Mesenchymal stem cell (in vitro differentiated cells and primary cell): ENCODE measurements at regions not wholly inside any gene's neighbourhood (a gene's known extent, or its start where the extent isn't known, plus 50 kb on each side); places are given as distances from the start of the nearest gene placed in this dataset.
A peak's percentile ranks its signal among the peaks of the same experiment; 100 is the strongest.

Source experiments
- DNase-seq: peaks from one replicate; pipeline ENCODE4 v3.0.0-alpha.2; 2013
- H2AFZ ChIP-seq: one replicate; pipeline ENCODE4 v1.6.1; 2013; ENCODE audit warnings: low read depth, mild to moderate bottlenecking, control low read depth, inconsistent platforms, low read length, moderate library complexity
- H2AK5ac ChIP-seq: 2 replicates; pipeline ENCODE4 v1.6.1; 2013; ENCODE audit warnings: low read length, moderate library complexity, mild to moderate bottlenecking, inconsistent platforms; ENCODE audit not compliant: severe bottlenecking
- H2BK120ac ChIP-seq: one replicate; pipeline ENCODE4 v1.6.1; 2013; ENCODE audit warnings: low read depth, mild to moderate bottlenecking, inconsistent platforms, low read length, moderate library complexity
- H2BK12ac ChIP-seq, 2 experiments: one replicate each; pipeline ENCODE4 v1.6.1; 2013; ENCODE audit warnings: inconsistent platforms in 2 of 2, low read length in 2 of 2, mild to moderate bottlenecking in 2 of 2, moderate library complexity in 2 of 2, control low read depth in 1 of 2
- H2BK15ac ChIP-seq: one replicate; pipeline ENCODE4 v1.6.1; 2013; ENCODE audit warnings: mild to moderate bottlenecking, low read depth, inconsistent platforms; ENCODE audit not compliant: poor library complexity, severe bottlenecking
- H2BK5ac ChIP-seq: 2 replicates; pipeline ENCODE4 v1.6.1; 2013; ENCODE audit warnings: low read depth, mild to moderate bottlenecking, low read length, control low read depth, inconsistent platforms; ENCODE audit not compliant: poor library complexity, severe bottlenecking
- H3K14ac ChIP-seq, 2 experiments: one replicate each; pipeline ENCODE4 v1.6.1; 2013; ENCODE audit warnings: inconsistent platforms in 2 of 2, low read length in 2 of 2, control low read depth in 1 of 2, mild to moderate bottlenecking in 1 of 2, moderate library complexity in 1 of 2
- H3K18ac ChIP-seq, 2 experiments: one replicate each; pipeline ENCODE4 v1.6.1; 2013; ENCODE audit warnings: inconsistent platforms in 2 of 2, low read length in 2 of 2, control low read depth in 1 of 2, low read depth in 1 of 2, mild to moderate bottlenecking in 1 of 2
- H3K23ac ChIP-seq, 2 experiments: one replicate each; pipeline ENCODE4 v1.6.1; 2013; ENCODE audit warnings: inconsistent platforms in 2 of 2, low read length in 2 of 2, mild to moderate bottlenecking in 2 of 2, moderate library complexity in 2 of 2, control low read depth in 1 of 2
- H3K27ac ChIP-seq: 2 replicates; pipeline ENCODE4 v1.5.1; 2013; ENCODE audit warnings: mild to moderate bottlenecking, moderate library complexity, low read length, control low read depth, inconsistent platforms; ENCODE audit not compliant: poor library complexity, severe bottlenecking
- H3K27me3 ChIP-seq, 2 experiments: 2 replicates each; pipeline versions ENCODE4 v1.6.1 to v1.7.0; 2013; ENCODE audit warnings: low read length in 2 of 2, mild to moderate bottlenecking in 2 of 2, moderate library complexity in 2 of 2, control low read depth in 1 of 2, inconsistent platforms in 1 of 2; ENCODE audit not compliant: control insufficient read depth in 1 of 2, insufficient read depth in 1 of 2
- H3K36me3 ChIP-seq, 2 experiments: 2 replicates each; pipeline versions ENCODE4 v1.6.1 to v1.7.0; 2013; ENCODE audit warnings: low read length in 2 of 2, control low read depth in 1 of 2, inconsistent platforms in 1 of 2, low read depth in 1 of 2, mild to moderate bottlenecking in 1 of 2; ENCODE audit not compliant: insufficient read depth in 2 of 2, control insufficient read depth in 1 of 2
- H3K4ac ChIP-seq, 2 experiments: one replicate each; pipeline ENCODE4 v1.6.1; 2013; ENCODE audit warnings: inconsistent platforms in 2 of 2, low read length in 2 of 2, mild to moderate bottlenecking in 2 of 2, moderate library complexity in 2 of 2, control low read depth in 1 of 2, low read depth in 1 of 2
- H3K4me1 ChIP-seq: 2 replicates; pipeline ENCODE4 v1.6.1; 2013; ENCODE audit warnings: low read depth, low read length, control low read depth; ENCODE audit not compliant: control insufficient read depth, insufficient read depth
- H3K4me2 ChIP-seq: 2 replicates; pipeline ENCODE4 v1.6.1; 2013; ENCODE audit warnings: low read length, mild to moderate bottlenecking, inconsistent platforms; ENCODE audit not compliant: poor library complexity, severe bottlenecking
- H3K4me3 ChIP-seq, 2 experiments: 2 replicates each; pipeline versions ENCODE4 v1.5.1 to v1.7.0; 2013; ENCODE audit warnings: low read length in 2 of 2, mild to moderate bottlenecking in 2 of 2, control low read depth in 1 of 2, low read depth in 1 of 2; ENCODE audit not compliant: insufficient read depth in 1 of 2
- H3K79me1 ChIP-seq: replicated peaks from 2 replicates; pipeline ENCODE4 v1.6.1; 2013; ENCODE audit warnings: mild to moderate bottlenecking, control low read depth, low read length, inconsistent platforms; ENCODE audit not compliant: poor library complexity, severe bottlenecking
- H3K9ac ChIP-seq: 2 replicates; pipeline ENCODE4 v1.7.0; 2013; ENCODE audit warnings: mild to moderate bottlenecking, low read length, moderate library complexity
- H3K9me3 ChIP-seq: 2 replicates; pipeline ENCODE4 v1.7.0; 2013; ENCODE audit warnings: mild to moderate bottlenecking, low read length; ENCODE audit not compliant: control insufficient read depth
- H4K8ac ChIP-seq: one replicate; pipeline ENCODE4 v1.6.1; 2013; ENCODE audit warnings: inconsistent platforms, mild to moderate bottlenecking, low read length, moderate library complexity
- H4K91ac ChIP-seq: one replicate; pipeline ENCODE4 v1.6.1; 2013; ENCODE audit warnings: mild to moderate bottlenecking, low read length, inconsistent platforms
- WGBS: methylation state at CpG from one replicate; pipeline ENCODE4 v1.1.7; 2013; ENCODE audit warnings: mixed read lengths; 5-methylcytosine and 5-hydroxymethylcytosine counted together

DNA sequence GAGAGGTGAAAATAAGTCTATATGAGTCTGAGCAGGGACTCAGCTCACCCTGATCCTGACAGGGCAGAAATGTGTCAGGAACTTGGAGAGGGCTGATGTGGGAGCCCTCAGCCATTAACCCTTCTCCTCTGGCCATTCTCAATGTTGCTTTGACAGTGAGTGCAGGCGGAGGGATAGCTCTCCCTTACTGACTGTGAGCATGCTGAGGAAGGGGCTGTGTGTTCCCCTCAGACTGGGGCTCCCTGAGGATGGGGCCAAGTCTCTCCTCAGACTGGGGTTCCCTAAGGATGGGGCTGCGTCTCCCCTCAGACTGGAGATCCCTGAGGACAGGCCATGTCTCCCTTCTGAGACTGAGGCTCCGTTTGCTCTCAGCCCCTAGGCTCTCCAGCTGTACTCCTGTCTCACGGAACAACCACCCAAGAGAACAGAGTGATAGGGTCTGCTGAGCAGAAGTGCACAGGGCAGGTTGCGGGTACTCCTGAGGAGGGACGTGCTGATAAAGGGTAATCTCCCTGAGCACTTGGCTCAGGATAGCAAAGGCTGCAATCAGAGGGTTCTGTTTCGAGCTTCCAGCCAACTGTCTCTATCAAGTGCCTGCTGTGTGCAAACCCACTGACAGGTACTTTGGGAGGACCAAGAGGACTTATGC, 141.0 kb downstream of the MRPL14 start:
- WGBS, result 89% methylated on average over 7 of the region's 7 CpGs

DNA sequence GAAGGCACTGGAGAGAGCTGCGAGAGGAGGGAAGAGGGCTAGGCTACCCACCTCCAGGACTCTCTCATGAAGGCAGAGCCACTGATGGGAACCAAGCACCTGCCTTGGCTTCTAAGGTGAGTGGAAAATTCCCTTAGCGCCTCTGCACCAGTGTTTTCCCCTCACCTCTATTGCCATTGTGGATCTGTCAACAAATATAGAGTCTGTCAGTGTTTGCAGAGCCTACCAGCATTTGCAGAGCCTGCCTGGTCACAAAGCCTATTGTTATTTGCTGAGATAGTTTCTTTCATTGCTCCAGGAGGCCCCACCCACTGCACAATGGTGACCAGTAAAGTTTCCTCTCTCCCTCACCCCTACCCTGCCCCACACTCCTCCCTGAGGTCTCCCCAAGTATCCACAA, 141.9 kb downstream of the MRPL14 start:
- H3K14ac ChIP-seq, result no peak overlapping the region
- no peak overlapping the region for H3K4ac ChIP-seq
- no peak overlapping the region for H3K27ac ChIP-seq
- no peak overlapping the region for H3K4me3 ChIP-seq
- DNase-seq, result no peak
- no peak overlapping the region for H3K23ac ChIP-seq
- H3K79me1 ChIP-seq, result no peaks in the 10 kb centered on the region
- 86% methylated on average over 2 of the region's 2 CpGs for WGBS
- H3K18ac ChIP-seq, result no peak overlapping the region
- peaks cover 0 to 22% of the 10 kb centered on the region in 2 experiments for H3K27me3 ChIP-seq
- no peak overlapping the region for H2AK5ac ChIP-seq
- H2BK5ac ChIP-seq, result no peak overlapping the region
- no peak overlapping the region for H2BK12ac ChIP-seq
- H2AFZ ChIP-seq, result no peak overlapping the region
- no peaks in the 10 kb centered on the region for H3K9me3 ChIP-seq
- no peak overlapping the region for H3K9ac ChIP-seq
- H3K4me1 ChIP-seq, result peaks cover 12% of the 10 kb centered on the region
- H3K4me2 ChIP-seq, result no peak overlapping the region
- no peaks in the 10 kb centered on the region for H3K36me3 ChIP-seq
- H2BK15ac ChIP-seq, result no peak overlapping the region
- H2BK120ac ChIP-seq, result no peak overlapping the region
- H4K8ac ChIP-seq, result no peak overlapping the region
- peak overlapping the region; percentile 28 for H4K91ac ChIP-seq

More for the DNA sequence above, 141.0 kb downstream of the MRPL14 start:
- no peak for DNase-seq
- Histone ChIP-seq H3K23ac (no peak overlapping the region), H3K27ac (no peak overlapping the region), H2BK12ac (peak overlapping the region in 1 of 2 experiments; percentile 38), H3K4ac (no peak overlapping the region), H3K14ac (no peak overlapping the region), H3K18ac (peak overlapping the region in 1 of 2 experiments; percentile 14), H3K9me3 (no peaks in the 10 kb centered on the region), H3K4me2 (no peak overlapping the region), H3K27me3 (peaks cover 0 to 22% of the 10 kb centered on the region in 2 experiments), H3K4me1 (peaks cover 20% of the 10 kb centered on the region), H3K9ac (no peak overlapping the region), H2BK5ac (no peak overlapping the region), H4K91ac (no peak overlapping the region), H3K36me3 (no peaks in the 10 kb centered on the region), H2BK15ac (no peak overlapping the region), H2AK5ac (no peak overlapping the region), H3K4me3 (no peak overlapping the region), H3K79me1 (no peaks in the 10 kb centered on the region), H4K8ac (no peak overlapping the region), H2BK120ac (no peak overlapping the region), H2AFZ (no peak overlapping the region)

DNA sequence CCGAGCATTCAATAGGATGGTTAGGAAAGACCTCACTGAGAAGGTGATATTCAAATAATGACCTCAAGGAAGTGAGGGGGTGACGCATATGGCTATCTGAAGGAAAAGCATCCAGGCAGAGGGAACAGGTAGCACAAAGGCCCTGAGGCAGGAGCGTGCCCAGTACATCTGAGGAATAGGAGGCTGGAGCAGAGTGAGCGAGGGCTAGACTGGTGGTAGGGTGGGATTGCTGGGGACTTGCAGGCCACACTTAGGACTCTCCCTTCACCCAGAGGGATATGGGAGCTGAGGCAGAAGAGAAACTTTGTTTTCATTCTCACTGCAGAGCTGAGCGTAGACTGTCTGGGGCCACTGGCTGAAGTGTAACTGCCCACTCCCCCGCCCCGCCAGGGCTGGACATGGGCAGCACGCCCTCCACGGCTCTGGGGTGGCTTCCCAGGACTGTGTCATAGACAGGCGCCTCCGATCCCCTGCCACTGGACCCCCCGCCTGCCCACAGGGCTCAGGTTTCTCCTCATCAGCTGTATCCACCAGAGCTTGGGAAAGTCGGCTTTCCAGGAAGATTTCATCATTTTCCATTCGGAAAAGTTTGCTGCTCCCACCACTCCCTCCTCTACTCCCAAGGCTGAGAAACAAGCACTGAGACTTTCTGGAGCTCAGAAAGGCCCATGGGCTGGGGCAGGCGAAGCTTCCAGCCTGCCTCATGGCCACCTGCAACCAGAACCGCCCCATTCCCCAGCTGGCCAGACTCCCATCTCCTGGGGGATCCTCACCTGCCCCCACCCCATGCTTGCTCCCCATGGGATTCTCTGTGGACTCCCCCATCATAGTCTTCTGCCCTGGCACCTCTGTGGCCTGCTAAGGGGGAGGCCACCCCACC, 142.6 kb downstream of the MRPL14 start:
- peak overlapping the region in 1 of 2 experiments; percentile 1 for H2BK12ac ChIP-seq

DNA sequence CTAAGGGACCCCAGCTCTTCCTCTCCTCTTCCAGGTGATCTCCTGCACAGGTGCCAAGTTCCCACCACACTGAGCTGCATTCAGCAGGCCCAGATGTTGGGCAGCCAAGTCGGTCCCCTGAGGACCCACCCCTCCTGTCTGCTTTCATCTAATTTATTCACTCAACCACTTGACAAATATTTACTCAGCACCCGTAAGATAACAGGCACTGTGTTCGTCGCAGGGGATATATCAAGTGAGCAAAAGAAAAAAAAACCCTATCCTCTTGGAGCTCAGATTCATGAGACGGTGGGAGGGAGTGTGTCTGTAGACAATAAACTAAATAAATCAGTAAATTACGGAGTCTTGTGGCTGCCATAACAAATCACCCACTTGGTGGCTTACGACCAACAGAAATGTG, 143.6 kb downstream of the MRPL14 start:
- 65% methylated on average over 7 of the region's 7 CpGs for WGBS

More for the DNA sequence above, 142.6 kb downstream of the MRPL14 start:
- H3K79me1 ChIP-seq, result no peaks in the 10 kb centered on the region
- no peak overlapping the region for H2BK120ac ChIP-seq
- no peak overlapping the region for H2BK5ac ChIP-seq
- no peak overlapping the region for H2BK15ac ChIP-seq
- H3K9ac ChIP-seq, result no peak overlapping the region
- H2AFZ ChIP-seq, result no peak overlapping the region
- H3K14ac ChIP-seq, result no peak overlapping the region
- no peaks in the 10 kb centered on the region for H3K36me3 ChIP-seq
- peak; percentile 23 for DNase-seq
- H3K4me1 ChIP-seq, result peaks cover 6% of the 10 kb centered on the region
- no peak overlapping the region for H3K18ac ChIP-seq
- H3K4me3 ChIP-seq, result no peak overlapping the region
- no peak overlapping the region for H4K8ac ChIP-seq
- no peak overlapping the region for H3K4ac ChIP-seq
- H3K27ac ChIP-seq, result no peak overlapping the region
- peak overlapping the region; percentile 28 for H4K91ac ChIP-seq
- WGBS, result 93% methylated on average over 16 of the region's 16 CpGs
- no peaks in the 10 kb centered on the region for H3K9me3 ChIP-seq
- H3K27me3 ChIP-seq, result peaks cover 0 to 22% of the 10 kb centered on the region in 2 experiments
- no peak overlapping the region for H2AK5ac ChIP-seq
- no peak overlapping the region for H3K23ac ChIP-seq
- no peak overlapping the region for H3K4me2 ChIP-seq

More for the DNA sequence above, 143.6 kb downstream of the MRPL14 start:
- no peak overlapping the region for H2AK5ac ChIP-seq
- H3K23ac ChIP-seq, result no peak overlapping the region
- H4K91ac ChIP-seq, result peak overlapping the region; percentile 34
- H3K27ac ChIP-seq, result no peak overlapping the region
- no peak overlapping the region for H2BK5ac ChIP-seq
- no peak overlapping the region for H3K9ac ChIP-seq
- no peak overlapping the region for H3K4me3 ChIP-seq
- no peak overlapping the region for H2BK15ac ChIP-seq
- H2BK12ac ChIP-seq, result no peak overlapping the region
- H4K8ac ChIP-seq, result no peak overlapping the region
- H2BK120ac ChIP-seq, result no peak overlapping the region
- no peak overlapping the region for H3K4ac ChIP-seq
- no peaks in the 10 kb centered on the region for H3K36me3 ChIP-seq
- H3K27me3 ChIP-seq, result peaks cover 0 to 22% of the 10 kb centered on the region in 2 experiments
- no peak overlapping the region for H3K4me2 ChIP-seq
- H3K79me1 ChIP-seq, result no peaks in the 10 kb centered on the region
- no peaks in the 10 kb centered on the region for H3K9me3 ChIP-seq
- H2AFZ ChIP-seq, result no peak overlapping the region
- no peak overlapping the region for H3K14ac ChIP-seq
- H3K18ac ChIP-seq, result no peak overlapping the region
- DNase-seq, result no peak
- peaks cover 2% of the 10 kb centered on the region for H3K4me1 ChIP-seq
